Testis (tissue), 2 donors: ENCODE measurements at regions not wholly inside any gene's neighbourhood (a gene's known extent, or its start where the extent isn't known, plus 50 kb on each side); places are given as distances from the start of the nearest gene placed in this dataset.

ENCODE experiments used
- POLR2A ChIP-seq: fragments of 450-650 bp; IDR thresholded peaks from one replicate; pipeline ENCODE4 v1.6.1; 2017; ENCODE audit warnings: antibody characterized with exemption, mild to moderate bottlenecking, moderate library complexity
- TF ChIP-seq, protein P1 (sequence below), 3 experiments: fragments of 450-650 bp in 2 of 3; fragments of 200-600 bp in 1 of 3; sonication (generic) in 1 of 3; IDR thresholded peaks; one replicate each; pipeline ENCODE4 v1.5.1; 2016 to 2019; ENCODE audit warnings: antibody characterized with exemption in 3 of 3, mild to moderate bottlenecking in 2 of 3, moderate library complexity in 1 of 3

DNA sequence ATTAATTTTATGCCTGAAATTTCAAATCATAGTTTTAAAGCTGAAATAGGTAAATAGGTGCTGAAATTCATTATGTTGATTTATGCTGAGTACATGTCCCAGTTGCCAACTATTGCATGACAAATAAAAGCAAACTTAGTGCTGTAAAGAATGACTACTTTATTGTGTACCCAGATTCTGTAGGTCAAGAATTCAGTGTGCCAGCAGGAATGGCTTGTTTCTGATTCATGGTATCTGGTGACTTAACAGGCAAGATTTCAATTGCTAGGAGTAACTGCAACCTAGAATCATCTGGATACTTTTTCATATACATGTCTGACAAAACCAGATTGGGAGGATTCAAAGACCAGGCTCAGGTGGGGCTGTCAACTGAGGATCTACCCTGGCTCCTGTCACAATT is 678.4 kb upstream of the ADAMTS5 start:
- TF ChIP-seq, protein P1, sequence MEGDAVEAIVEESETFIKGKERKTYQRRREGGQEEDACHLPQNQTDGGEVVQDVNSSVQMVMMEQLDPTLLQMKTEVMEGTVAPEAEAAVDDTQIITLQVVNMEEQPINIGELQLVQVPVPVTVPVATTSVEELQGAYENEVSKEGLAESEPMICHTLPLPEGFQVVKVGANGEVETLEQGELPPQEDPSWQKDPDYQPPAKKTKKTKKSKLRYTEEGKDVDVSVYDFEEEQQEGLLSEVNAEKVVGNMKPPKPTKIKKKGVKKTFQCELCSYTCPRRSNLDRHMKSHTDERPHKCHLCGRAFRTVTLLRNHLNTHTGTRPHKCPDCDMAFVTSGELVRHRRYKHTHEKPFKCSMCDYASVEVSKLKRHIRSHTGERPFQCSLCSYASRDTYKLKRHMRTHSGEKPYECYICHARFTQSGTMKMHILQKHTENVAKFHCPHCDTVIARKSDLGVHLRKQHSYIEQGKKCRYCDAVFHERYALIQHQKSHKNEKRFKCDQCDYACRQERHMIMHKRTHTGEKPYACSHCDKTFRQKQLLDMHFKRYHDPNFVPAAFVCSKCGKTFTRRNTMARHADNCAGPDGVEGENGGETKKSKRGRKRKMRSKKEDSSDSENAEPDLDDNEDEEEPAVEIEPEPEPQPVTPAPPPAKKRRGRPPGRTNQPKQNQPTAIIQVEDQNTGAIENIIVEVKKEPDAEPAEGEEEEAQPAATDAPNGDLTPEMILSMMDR (IDR thresholded peaks at IDR 0.05) = no peak
- no peak for TF ChIP-seq POLR2A
